ENCODE measurements at regions not wholly inside any gene's neighbourhood (a gene's known extent, or its start where the extent isn't known, plus 50 kb on each side); places are given as distances from the start of the nearest gene placed in this dataset.

DNA sequence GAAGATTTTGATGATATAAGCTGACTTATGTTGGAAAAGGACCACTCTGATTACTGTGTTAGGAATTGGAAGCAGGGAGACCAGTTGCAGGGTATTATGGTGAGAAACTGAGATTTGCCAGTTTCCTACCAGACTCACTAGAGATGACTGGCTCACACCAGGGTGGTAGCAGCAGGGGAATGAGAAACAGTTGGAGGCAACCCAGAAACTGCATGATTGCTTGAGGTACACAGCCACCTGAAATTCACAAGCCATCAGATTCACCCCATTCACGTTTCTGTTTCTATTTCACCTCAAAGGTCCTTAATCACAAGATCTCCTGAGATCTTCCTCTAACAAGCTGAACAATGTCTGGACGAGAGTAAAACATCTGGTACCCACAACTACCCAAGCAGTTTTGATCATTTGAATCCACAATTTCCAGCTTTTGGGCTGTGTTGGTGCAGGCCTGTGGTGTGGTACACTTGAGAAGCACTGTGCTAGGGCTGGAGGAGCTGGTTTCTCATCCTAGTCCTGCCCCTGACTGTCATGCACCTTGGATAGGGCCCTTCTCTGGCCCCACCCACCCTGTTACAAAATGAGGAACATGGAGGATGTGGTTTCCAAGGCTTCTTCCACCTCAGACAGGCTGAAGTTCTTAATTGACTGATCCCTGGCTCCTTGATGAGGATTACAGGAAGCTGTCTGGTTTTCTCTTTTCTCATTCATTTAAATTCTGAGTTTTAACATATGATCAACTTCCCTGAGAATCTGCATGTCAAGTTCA is 233.4 kb downstream of the INSC start:
- TF ChIP-seq PHF8 (IDR thresholded peaks at IDR 0.05; ENCODE audit: borderline replicate concordance, low read length): no peak
- TF ChIP-seq HDAC8 (tag; IDR thresholded peaks at IDR 0.05): no peak
- no peak for TF ChIP-seq E2F4 (CRISPR knock-in tag; IDR thresholded peaks at IDR 0.05; ENCODE audit: low read depth)
- TF ChIP-seq RBM25 (IDR thresholded peaks at IDR 0.05; ENCODE audit: low read depth, low read length, severe bottlenecking): no peak
- TF ChIP-seq CTCF (IDR thresholded peaks at IDR 0.05 in 2 of 3, conservative IDR thresholded peaks at IDR 0.05 in 1 of 3; ENCODE audit: insufficient read depth in 2 of 3, low read depth in 1 of 3, low read length in 3 of 3): no peak
- TF ChIP-seq JUN (IDR thresholded peaks at IDR 0.05; ENCODE audit: borderline replicate concordance, low read depth, low read length): no peak
- no peak for TF ChIP-seq JUN (CRISPR knock-in tag; IDR thresholded peaks at IDR 0.05; ENCODE audit: borderline replicate concordance)
- TF ChIP-seq EP300 (IDR thresholded peaks at IDR 0.05; ENCODE audit: low read length): no peak
- no peak for TF ChIP-seq NR2C2 (CRISPR knock-in tag; IDR thresholded peaks at IDR 0.05)
- no peak for TF ChIP-seq NR2C2 (tag; IDR thresholded peaks at IDR 0.05)
- no peak for TF ChIP-seq ZBTB7A (IDR thresholded peaks at IDR 0.05; ENCODE audit: borderline replicate concordance, control insufficient read depth, low read depth, low read length)
- TF ChIP-seq SMC3 (conservative IDR thresholded peaks at IDR 0.05; ENCODE audit: insufficient read depth, low read depth, low read length): no peak
- TF ChIP-seq, protein P1, sequence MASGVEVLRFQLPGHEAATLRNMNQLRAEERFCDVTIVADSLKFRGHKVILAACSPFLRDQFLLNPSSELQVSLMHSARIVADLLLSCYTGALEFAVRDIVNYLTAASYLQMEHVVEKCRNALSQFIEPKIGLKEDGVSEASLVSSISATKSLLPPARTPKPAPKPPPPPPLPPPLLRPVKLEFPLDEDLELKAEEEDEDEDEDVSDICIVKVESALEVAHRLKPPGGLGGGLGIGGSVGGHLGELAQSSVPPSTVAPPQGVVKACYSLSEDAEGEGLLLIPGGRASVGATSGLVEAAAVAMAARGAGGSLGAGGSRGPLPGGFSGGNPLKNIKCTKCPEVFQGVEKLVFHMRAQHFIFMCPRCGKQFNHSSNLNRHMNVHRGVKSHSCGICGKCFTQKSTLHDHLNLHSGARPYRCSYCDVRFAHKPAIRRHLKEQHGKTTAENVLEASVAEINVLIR (CRISPR knock-in tag; IDR thresholded peaks at IDR 0.05): no peak
- TF ChIP-seq ARID1B (IDR thresholded peaks at IDR 0.05): no peak
